Uterus (tissue), 3 donors: ENCODE measurements at regions not wholly inside any gene's neighbourhood (a gene's known extent, or its start where the extent isn't known, plus 50 kb on each side); places are given as distances from the start of the nearest gene placed in this dataset.
"Not testable (repeated sequence)": the region's sequence is repeated elsewhere in the genome, so short reads cannot be mapped to it uniquely, and the experiment has no call there.

ENCODE experiments used
- DNase-seq, 2 donors: peaks; one replicate each; pipeline ENCODE4 v3.0.0-alpha.2; 2019 to 2020
- H3K27ac ChIP-seq, 2 donors: fragments of 200-600 bp; sonication (generic); 1 replicate in 1 of 2; 2 replicates in 1 of 2; pipeline ENCODE4 v1.5.1; 2016 to 2018
- H3K27me3 ChIP-seq, 2 donors: fragments of 200-600 bp; sonication (generic); one replicate each; pipeline ENCODE4 v1.5.1; 2018 to 2019; ENCODE audit warnings: control low read depth in 1 of 2
- H3K36me3 ChIP-seq, 2 donors: fragments of 200-600 bp; sonication (generic); one replicate each; pipeline ENCODE4 v1.5.1; 2019; ENCODE audit warnings: control low read depth in 1 of 2
- H3K4me1 ChIP-seq, 2 donors: fragments of 200-600 bp; sonication (generic); one replicate each; pipeline ENCODE4 v1.5.1; 2018 to 2019; ENCODE audit warnings: control low read depth in 1 of 2
- H3K4me3 ChIP-seq, 2 donors: fragments of 200-600 bp; sonication (generic); 1 replicate in 1 of 2; 2 replicates in 1 of 2; pipeline ENCODE4 v1.5.1; 2018 to 2019; ENCODE audit warnings: mild to moderate bottlenecking in 1 of 2
- H3K9me3 ChIP-seq, 2 donors: fragments of 200-600 bp; sonication (generic); one replicate each; pipeline ENCODE4 v1.5.1; 2019; ENCODE audit warnings: control low read depth in 1 of 2
- CTCF ChIP-seq, 4 experiments: fragments of 200-600 bp in 2 of 4; fragments of 450-650 bp in 2 of 4; sonication (generic) in 2 of 4; IDR thresholded peaks; one replicate each; pipeline ENCODE4 v1.5.1; 2016 to 2019; ENCODE audit warnings: antibody characterized with exemption in 4 of 4, mild to moderate bottlenecking in 2 of 4, moderate library complexity in 1 of 4
- POLR2A ChIP-seq, 2 donors: fragments of 450-650 bp; IDR thresholded peaks; one replicate each; pipeline ENCODE4 v1.6.1; 2016; ENCODE audit warnings: antibody characterized with exemption in 2 of 2, mild to moderate bottlenecking in 1 of 2, moderate library complexity in 1 of 2
- intact Hi-C: fragments of 100-400 bp; cut with DNase I; formaldehyde crosslinking; loops from one replicate; pipeline ENCODE4 v1.15.1; 2023; ENCODE audit warnings: low total_unique reads
- donor health status: DM: yes; HTN: yes; CAD: no.

GRCh38 chr2:126115975-126116374 is 540.0 kb upstream of the GYPC start:
- intact Hi-C loops, result no loop called here
- TF ChIP-seq CTCF (IDR thresholded peaks at IDR 0.05) (no peak), POLR2A (IDR thresholded peaks at IDR 0.05) (no peak)
- Histone ChIP-seq H3K36me3 (no peaks in the 10 kb centered on the region), H3K4me3 (no peak overlapping the region), H3K27ac (no peak overlapping the region), H3K4me1 (no peaks in the 10 kb centered on the region), H3K27me3 (no peaks in the 10 kb centered on the region), H3K9me3 (no peaks in the 10 kb centered on the region)
- DNase-seq, result no peak

- H3K4me3 ChIP-seq, result no peak overlapping the region
- TF ChIP-seq CTCF (IDR thresholded peaks at IDR 0.05) (no peak), POLR2A (IDR thresholded peaks at IDR 0.05) (no peak)
- no peak for DNase-seq
- no peak overlapping the region for H3K27ac ChIP-seq
- intact Hi-C loops, result no loop called here
- H3K9me3 ChIP-seq, result no peaks in the 10 kb centered on the region
- H3K36me3 ChIP-seq, result no peaks in the 10 kb centered on the region
- no peaks in the 10 kb centered on the region for H3K4me1 ChIP-seq
- H3K27me3 ChIP-seq, result no peaks in the 10 kb centered on the region
Observed at GRCh38 chr2:126117886-126118285, 538.1 kb upstream of the GYPC start.

GRCh38 chr2:126145752-126146151 is 510.2 kb upstream of the GYPC start:
- no peak for TF ChIP-seq POLR2A (IDR thresholded peaks at IDR 0.05)
- no peak for TF ChIP-seq CTCF (IDR thresholded peaks at IDR 0.05)
- no peak for DNase-seq
- H3K4me3 ChIP-seq, result no peak overlapping the region
- no peaks in the 10 kb centered on the region for H3K27me3 ChIP-seq
- no peaks in the 10 kb centered on the region for H3K36me3 ChIP-seq
- no peaks in the 10 kb centered on the region for H3K4me1 ChIP-seq
- H3K9me3 ChIP-seq, result no peaks in the 10 kb centered on the region
- H3K27ac ChIP-seq, result no peak overlapping the region
- intact Hi-C loops, result no loop called here

- Histone ChIP-seq H3K27ac (no peak overlapping the region), H3K4me1 (no peaks in the 10 kb centered on the region), H3K4me3 (no peak overlapping the region), H3K9me3 (no peaks in the 10 kb centered on the region), H3K27me3 (no peaks in the 10 kb centered on the region), H3K36me3 (no peaks in the 10 kb centered on the region)
- intact Hi-C loops, result no loop called here
- TF ChIP-seq POLR2A (IDR thresholded peaks at IDR 0.05) (no peak), CTCF (IDR thresholded peaks at IDR 0.05) (no peak)
- DNase-seq, result no peak
Observed at GRCh38 chr2:126154256-126154785, 501.6 kb upstream of the GYPC start.

- H3K27me3 ChIP-seq, H3K27ac ChIP-seq, H3K4me1 ChIP-seq, intact Hi-C loops, H3K9me3 ChIP-seq, DNase-seq, H3K36me3 ChIP-seq, H3K4me3 ChIP-seq: not testable (repeated sequence)
Observed at GRCh38 chr2:126160950-126161349, 495.0 kb upstream of the GYPC start.

GRCh38 chr2:126172631-126173184 is 483.2 kb upstream of the GYPC start:
- intact Hi-C loops, result no loop called here
- Histone ChIP-seq H3K4me3 (no peak overlapping the region), H3K4me1 (no peaks in the 10 kb centered on the region), H3K27me3 (no peaks in the 10 kb centered on the region), H3K36me3 (no peaks in the 10 kb centered on the region), H3K27ac (no peak overlapping the region), H3K9me3 (no peaks in the 10 kb centered on the region)
- TF ChIP-seq POLR2A (IDR thresholded peaks at IDR 0.05) (no peak), CTCF (IDR thresholded peaks at IDR 0.05) (no peak)
- DNase-seq, result no peak
